Adrenal gland (tissue), 9 donors: ENCODE measurements at regions not wholly inside any gene's neighbourhood (a gene's known extent, or its start where the extent isn't known, plus 50 kb on each side); places are given as distances from the start of the nearest gene placed in this dataset.

Source experiments
- DNase-seq, 7 donors: peaks; one replicate each; pipeline ENCODE4 v3.0.0-alpha.2; 2019 to 2020
- H3K27ac ChIP-seq, 5 donors: fragments of 200-600 bp; sonication (generic) in 4 of 5; 1 replicate in 3 of 5; 2 replicates in 2 of 5; pipeline versions ENCODE4 v1.5.1 to v1.8.0; 2016 to 2020; ENCODE audit warnings: mild to moderate bottlenecking in 1 of 5
- H3K27me3 ChIP-seq: fragments of 200-600 bp; 2 replicates; pipeline ENCODE4 v1.8.0; 2021
- H3K36me3 ChIP-seq, 2 donors: fragments of 200-600 bp; replicated peaks in 1 of 2; 1 replicate in 1 of 2; 2 replicates in 1 of 2; pipeline versions ENCODE4 v1.5.1 to v1.8.0; 2018 to 2022
- H3K4me1 ChIP-seq, 2 donors: fragments of 200-600 bp; replicated peaks in 1 of 2; 1 replicate in 1 of 2; 2 replicates in 1 of 2; pipeline versions ENCODE4 v1.5.1 to v1.8.0; 2018 to 2021
- H3K4me3 ChIP-seq, 4 donors: fragments of 200-600 bp; sonication (generic) in 3 of 4; one replicate each; pipeline ENCODE4 v1.5.1; 2016 to 2018
- H3K9me3 ChIP-seq, 3 donors: fragments of 200-600 bp; sonication (generic) in 1 of 3; replicated peaks in 1 of 3; 1 replicate in 2 of 3; 2 replicates in 1 of 3; pipeline versions ENCODE4 v1.5.1 to v1.8.0; 2016 to 2021
- POLR2A ChIP-seq, 2 donors: fragments of 450-650 bp; IDR thresholded peaks; one replicate each; pipeline ENCODE4 v1.6.1; 2017; ENCODE audit warnings: antibody characterized with exemption in 2 of 2, mild to moderate bottlenecking in 2 of 2, moderate library complexity in 1 of 2
- WGBS, 4 donors: extraction: QIAGEN DNeasy Blood & Tissue Kit in 2 of 4; methylation state at CpG; one replicate each; pipeline versions ENCODE4 v1.1.5 to v1.1.7; 2013 to 2017; 5-methylcytosine and 5-hydroxymethylcytosine counted together
- intact Hi-C, 2 donors: fragments of 100-400 bp; cut with DNase I; formaldehyde crosslinking; loops; one replicate each; pipeline versions ENCODE4 v1.14.1 to v1.15.0; 2022 to 2023
- TF ChIP-seq, protein P1 (sequence below), 6 experiments: fragments of 450-650 bp in 4 of 6; fragments of 200-600 bp in 2 of 6; sonication (generic) in 1 of 6; IDR thresholded peaks; 1 replicate in 5 of 6; 2 replicates in 1 of 6; pipeline versions ENCODE4 v1.5.1 to v1.8.0; 2016 to 2021; ENCODE audit warnings: antibody characterized with exemption in 6 of 6, mild to moderate bottlenecking in 2 of 6, moderate library complexity in 1 of 6
- donor health status: healthy with polysubstance abuse.
- donor health status: Bipolar disorder and iron deficiency.
- donor health status: DM: yes; HTN: yes; CAD: no.
- donor health status: DM: no; HTN: no; CAD: no.
- donor health status: DM: no; HTN: no; CAD: no.

DNA sequence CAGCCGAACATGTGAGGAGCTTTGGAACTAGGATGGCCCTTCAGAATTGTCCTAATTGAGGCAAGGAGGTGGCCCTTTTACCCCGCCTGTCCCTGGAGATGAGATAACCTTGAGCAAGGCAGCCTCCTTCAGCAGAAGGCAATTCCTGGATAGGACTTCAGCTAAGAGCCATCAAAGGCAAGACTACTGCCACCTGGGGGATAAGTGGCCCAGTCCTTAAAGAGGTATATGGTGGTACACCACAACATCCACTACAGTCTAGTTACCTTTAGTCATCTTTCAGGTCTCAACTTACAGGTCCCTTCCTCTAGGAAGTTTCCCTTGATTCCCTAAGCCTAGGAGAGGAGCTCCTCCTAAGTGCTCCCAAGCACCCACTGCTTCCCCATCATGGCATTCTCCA is 204.2 kb upstream of the CDKN3 start:
- TF ChIP-seq POLR2A (IDR thresholded peaks at IDR 0.05): no peak
- TF ChIP-seq, protein P1, sequence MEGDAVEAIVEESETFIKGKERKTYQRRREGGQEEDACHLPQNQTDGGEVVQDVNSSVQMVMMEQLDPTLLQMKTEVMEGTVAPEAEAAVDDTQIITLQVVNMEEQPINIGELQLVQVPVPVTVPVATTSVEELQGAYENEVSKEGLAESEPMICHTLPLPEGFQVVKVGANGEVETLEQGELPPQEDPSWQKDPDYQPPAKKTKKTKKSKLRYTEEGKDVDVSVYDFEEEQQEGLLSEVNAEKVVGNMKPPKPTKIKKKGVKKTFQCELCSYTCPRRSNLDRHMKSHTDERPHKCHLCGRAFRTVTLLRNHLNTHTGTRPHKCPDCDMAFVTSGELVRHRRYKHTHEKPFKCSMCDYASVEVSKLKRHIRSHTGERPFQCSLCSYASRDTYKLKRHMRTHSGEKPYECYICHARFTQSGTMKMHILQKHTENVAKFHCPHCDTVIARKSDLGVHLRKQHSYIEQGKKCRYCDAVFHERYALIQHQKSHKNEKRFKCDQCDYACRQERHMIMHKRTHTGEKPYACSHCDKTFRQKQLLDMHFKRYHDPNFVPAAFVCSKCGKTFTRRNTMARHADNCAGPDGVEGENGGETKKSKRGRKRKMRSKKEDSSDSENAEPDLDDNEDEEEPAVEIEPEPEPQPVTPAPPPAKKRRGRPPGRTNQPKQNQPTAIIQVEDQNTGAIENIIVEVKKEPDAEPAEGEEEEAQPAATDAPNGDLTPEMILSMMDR (IDR thresholded peaks at IDR 0.05): no peak
- Histone ChIP-seq H3K9me3 (no peaks in the 10 kb centered on the region), H3K27me3 (no peaks in the 10 kb centered on the region), H3K4me1 (no peaks in the 10 kb centered on the region), H3K4me3 (no peak overlapping the region), H3K27ac (no peak overlapping the region), H3K36me3 (no peaks in the 10 kb centered on the region)
- intact Hi-C loops: no loop called here
- no peak for DNase-seq
- 60 to 92% (median 71%) methylated on average over 1 to 2 of the region's 2 CpGs for WGBS, 4 donors

DNA sequence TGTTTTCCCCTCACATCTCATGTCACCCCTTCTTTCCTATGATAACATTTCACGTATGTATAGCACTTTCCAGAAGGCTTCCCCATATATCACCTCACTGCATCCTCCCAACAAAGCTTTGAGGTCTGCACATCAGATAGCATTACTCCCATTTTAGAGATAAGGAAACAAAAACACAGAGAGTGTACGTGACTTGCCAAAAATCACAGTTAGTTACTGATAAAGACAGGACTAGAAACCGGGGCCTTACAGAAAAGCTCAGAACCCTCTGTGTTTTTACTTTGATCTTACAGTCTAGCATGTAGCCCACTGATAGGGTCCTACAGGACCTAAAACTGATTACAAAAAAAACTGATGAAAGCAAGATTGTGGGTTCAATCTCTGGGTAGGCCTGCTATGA is 202.9 kb upstream of the CDKN3 start:
- Histone ChIP-seq H3K9me3 (no peaks in the 10 kb centered on the region), H3K27ac (no peak overlapping the region), H3K36me3 (no peaks in the 10 kb centered on the region), H3K4me3 (no peak overlapping the region), H3K27me3 (no peaks in the 10 kb centered on the region), H3K4me1 (no peaks in the 10 kb centered on the region)
- no peak for TF ChIP-seq POLR2A (IDR thresholded peaks at IDR 0.05)
- TF ChIP-seq, protein P1 (IDR thresholded peaks at IDR 0.05): no peak
- no peak for DNase-seq
- intact Hi-C loops: no loop called here
- WGBS, 4 donors: 42 to 61% (median 53%) methylated on average over 3 of the region's 3 CpGs

DNA sequence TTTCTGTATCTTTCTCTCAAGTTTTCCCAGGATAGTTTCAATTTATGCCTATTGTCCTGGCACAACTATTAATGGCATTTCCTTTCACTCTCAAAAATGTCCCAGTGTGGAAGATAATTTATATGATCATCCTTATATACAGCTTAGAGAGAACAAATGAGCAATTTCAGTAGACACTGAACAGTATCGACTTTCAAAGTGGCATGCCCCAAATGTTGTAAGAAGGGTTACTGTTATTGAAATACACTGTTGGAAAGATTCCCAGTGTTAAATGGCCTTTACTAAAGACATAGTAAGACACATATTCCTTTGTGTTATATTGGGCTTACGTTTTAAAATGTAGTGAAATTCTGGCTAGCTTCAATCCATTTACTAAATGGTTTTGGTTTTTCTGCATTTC is 202.3 kb upstream of the CDKN3 start:
- no peaks in the 10 kb centered on the region for H3K27me3 ChIP-seq
- WGBS, 4 donors: 64 to 76% (median 66%) methylated on average over 2 of the region's 2 CpGs
- no peak for DNase-seq
- no peaks in the 10 kb centered on the region for H3K9me3 ChIP-seq
- intact Hi-C loops: no loop called here
- H3K4me1 ChIP-seq: no peaks in the 10 kb centered on the region
- TF ChIP-seq, protein P1 (IDR thresholded peaks at IDR 0.05): no peak
- no peak for TF ChIP-seq POLR2A (IDR thresholded peaks at IDR 0.05)
- H3K36me3 ChIP-seq: no peaks in the 10 kb centered on the region
- no peak overlapping the region for H3K4me3 ChIP-seq
- no peak overlapping the region for H3K27ac ChIP-seq

DNA sequence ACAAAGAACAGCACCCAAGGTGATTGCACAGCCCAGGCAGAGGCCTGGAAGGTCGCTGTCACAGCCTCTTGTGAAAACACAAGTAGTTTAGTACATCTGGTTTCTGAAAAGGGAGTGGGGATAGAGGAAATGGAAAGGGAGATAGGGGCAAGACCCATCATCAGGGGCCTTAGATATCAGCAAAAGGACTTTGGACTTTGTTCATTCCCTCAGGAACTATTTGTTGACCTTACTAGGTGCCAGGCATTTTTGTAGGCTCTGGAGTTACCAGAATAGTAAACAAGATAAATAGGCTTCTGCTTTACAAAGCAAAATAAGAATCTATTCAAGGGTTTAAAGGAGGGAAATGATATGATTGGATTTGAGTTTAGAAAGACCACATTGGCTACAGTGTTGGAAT is 199.4 kb upstream of the CDKN3 start:
- DNase-seq: no peak
- no peak overlapping the region for H3K4me3 ChIP-seq

More for the DNA sequence above, 199.4 kb upstream of the CDKN3 start:
- Histone ChIP-seq H3K9me3 (no peaks in the 10 kb centered on the region), H3K36me3 (no peaks in the 10 kb centered on the region), H3K4me1 (no peaks in the 10 kb centered on the region), H3K27me3 (no peaks in the 10 kb centered on the region), H3K27ac (no peak overlapping the region)
- 75 to 83% (median 78%) methylated on average over 1 of the region's 1 CpG for WGBS, 4 donors
- intact Hi-C loops: no loop called here
- TF ChIP-seq, protein P1 (IDR thresholded peaks at IDR 0.05): no peak
- TF ChIP-seq POLR2A (IDR thresholded peaks at IDR 0.05): no peak
